ENCODE measurements at regions not wholly inside any gene's neighbourhood (a gene's known extent, or its start where the extent isn't known, plus 50 kb on each side); places are given as distances from the start of the nearest gene placed in this dataset.

DNA sequence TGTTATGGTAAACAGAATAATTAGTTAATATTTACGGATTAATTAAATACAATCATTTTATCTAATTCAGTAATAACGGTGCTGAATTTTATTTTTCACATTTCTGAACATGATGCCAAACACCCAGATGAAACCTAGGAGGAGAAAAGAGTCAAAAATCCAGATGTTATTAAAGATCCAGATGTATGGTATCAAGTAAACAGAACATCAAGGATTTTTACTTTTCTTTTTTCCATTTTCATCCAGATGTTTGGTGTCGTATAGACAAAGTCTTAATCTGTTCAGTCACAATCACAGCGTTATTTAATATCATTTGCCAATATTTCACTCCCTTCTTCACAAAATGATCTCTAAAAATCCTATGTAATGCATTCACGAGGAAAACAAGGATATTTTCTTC is 64.0 kb upstream of the NR2F2 start:
- no peak for DNase-seq

- no peak for DNase-seq
These were observed 63.0 kb upstream of the NR2F2 start for GRCh38 chr15:96267463-96267862.

DNA sequence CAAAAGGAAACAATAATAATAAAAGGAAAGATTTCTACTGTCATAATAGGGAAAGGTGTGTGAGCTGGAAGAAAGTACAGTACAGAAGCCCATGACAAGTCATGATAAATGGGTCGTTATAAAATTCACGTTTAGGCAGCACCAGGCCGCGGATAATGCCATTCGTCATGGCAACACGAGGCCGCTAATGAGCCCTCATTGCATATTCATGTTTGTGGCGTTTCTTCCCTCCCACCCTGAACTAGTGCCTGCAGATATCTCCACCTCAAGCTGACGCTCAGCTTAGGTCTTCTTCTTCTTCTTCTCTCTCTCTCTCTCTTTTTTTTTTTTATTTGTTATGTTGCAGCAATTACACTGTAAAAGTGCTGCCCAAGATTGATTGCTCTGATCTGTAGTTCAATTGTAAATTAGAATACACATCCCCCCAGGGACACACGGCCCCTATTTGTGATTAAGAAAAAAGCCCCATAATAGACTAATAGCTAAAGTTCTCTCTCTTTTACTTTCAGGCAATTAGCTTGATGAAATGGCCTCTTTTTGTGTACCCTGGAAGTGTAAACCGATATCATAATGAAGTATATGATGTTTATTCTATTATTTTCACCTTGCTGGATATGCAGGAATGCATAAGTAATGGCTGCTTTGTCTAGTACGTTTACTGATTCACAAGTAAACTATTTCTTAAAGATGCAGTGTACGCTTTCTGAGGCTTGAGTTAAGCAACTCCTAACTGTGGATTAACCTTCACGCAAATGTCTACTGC is 61.9 kb upstream of the NR2F2 start:
- DNase-seq, result no peak

- no peak for DNase-seq
These were observed 59.8 kb upstream of the NR2F2 start for GRCh38 chr15:96270581-96271172.

GRCh38 chr15:96272427-96272826 is 58.1 kb upstream of the NR2F2 start:
- no peak for DNase-seq

- DNase-seq, result no peak
These were observed 57.0 kb upstream of the NR2F2 start for GRCh38 chr15:96273317-96274086.

- no peak for DNase-seq
These were observed 56.4 kb upstream of the NR2F2 start for GRCh38 chr15:96274087-96274440.

DNA sequence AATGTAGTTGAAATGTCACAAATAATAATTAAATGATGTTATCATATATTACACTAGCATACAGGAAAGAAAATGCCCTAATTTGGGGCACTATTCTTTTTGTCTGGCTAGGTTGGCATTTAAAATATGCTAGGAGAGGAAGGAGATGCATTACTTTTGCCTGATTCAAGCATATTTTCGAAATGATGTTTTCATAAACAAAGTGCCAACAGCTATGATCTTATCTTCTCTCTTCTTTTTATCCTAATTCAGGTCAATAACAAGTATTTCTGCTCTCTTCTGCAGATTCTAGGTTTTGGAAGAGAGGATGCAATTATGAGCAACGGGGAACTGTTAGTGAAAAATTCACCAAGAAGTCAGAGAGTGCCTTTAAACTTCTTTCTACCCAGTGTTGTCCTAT is 55.8 kb upstream of the NR2F2 start:
- no peak for DNase-seq

- no peak for DNase-seq
These were observed 53.9 kb upstream of the NR2F2 start for GRCh38 chr15:96276438-96277210.

Measured in AML-193 (cell line).